Colonic mucosa (tissue), 4 donors: ENCODE measurements at regions not wholly inside any gene's neighbourhood (a gene's known extent, or its start where the extent isn't known, plus 50 kb on each side); places are given as distances from the start of the nearest gene placed in this dataset.
A peak's percentile ranks its signal among the peaks of the same experiment; 100 is the strongest.

Experiments
- DNase-seq: peaks from one replicate; pipeline ENCODE4 v3.0.0-alpha.2; 2020
- H3K27ac ChIP-seq: fragments of 200-600 bp; one replicate; pipeline ENCODE4 v1.8.0; 2021
- H3K27me3 ChIP-seq: fragments of 200-600 bp; one replicate; pipeline ENCODE4 v1.8.0; 2021
- H3K36me3 ChIP-seq: fragments of 200-600 bp; one replicate; pipeline ENCODE4 v1.8.0; 2021
- H3K4me1 ChIP-seq: fragments of 200-600 bp; one replicate; pipeline ENCODE4 v1.8.0; 2021; ENCODE audit warnings: mild to moderate bottlenecking
- H3K4me3 ChIP-seq: fragments of 200-600 bp; one replicate; pipeline ENCODE4 v1.8.0; 2021
- H3K9ac ChIP-seq, 2 donors: one replicate each; pipeline ENCODE4 v1.7.0; 2013; ENCODE audit warnings: control low read depth in 2 of 2, low read depth in 2 of 2, low read length in 2 of 2
- H3K9me3 ChIP-seq: fragments of 200-600 bp; one replicate; pipeline ENCODE4 v1.8.0; 2021
- intact Hi-C: fragments of 100-400 bp; cut with DNase I; formaldehyde crosslinking; loops from one replicate; pipeline ENCODE4 v1.14.1; 2022
- TF ChIP-seq, protein P1 (sequence below): fragments of 200-600 bp; IDR thresholded peaks from one replicate; pipeline ENCODE4 v1.8.0; 2022; ENCODE audit warnings: antibody characterized with exemption, mild to moderate bottlenecking
- donor health status: healthy.
- donor health status: DM: no; HTN: no; CAD: no.
- donor health status: DM: no; HTN: no; CAD: no.

DNA sequence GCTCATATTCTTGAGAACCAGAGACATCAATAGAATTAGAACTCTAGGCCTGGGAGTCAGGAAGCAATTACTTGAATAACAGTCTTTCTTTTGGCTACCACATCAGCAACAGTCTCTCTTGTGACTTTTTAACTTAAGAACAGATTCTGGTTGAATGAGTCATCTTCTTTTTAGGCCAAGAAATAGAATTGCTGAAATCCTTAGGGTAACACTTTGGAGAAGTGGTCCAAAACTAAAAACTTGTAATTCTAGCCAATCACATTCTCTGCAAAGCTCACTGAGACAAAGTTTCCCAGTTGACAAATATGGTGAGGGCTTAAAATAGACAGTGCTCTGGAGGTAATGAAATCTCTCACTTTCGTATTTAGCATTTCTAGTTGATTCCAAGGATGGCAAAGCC, 238.0 kb downstream of the SHOX2 start:
- Histone ChIP-seq H3K36me3 (no peaks in the 10 kb centered on the region), H3K27me3 (no peaks in the 10 kb centered on the region), H3K9me3 (no peaks in the 10 kb centered on the region), H3K4me1 (no peaks in the 10 kb centered on the region), H3K27ac (no peak overlapping the region), H3K4me3 (no peak overlapping the region), H3K9ac (no peak overlapping the region)
- DNase-seq, result no peak
- TF ChIP-seq, protein P1, sequence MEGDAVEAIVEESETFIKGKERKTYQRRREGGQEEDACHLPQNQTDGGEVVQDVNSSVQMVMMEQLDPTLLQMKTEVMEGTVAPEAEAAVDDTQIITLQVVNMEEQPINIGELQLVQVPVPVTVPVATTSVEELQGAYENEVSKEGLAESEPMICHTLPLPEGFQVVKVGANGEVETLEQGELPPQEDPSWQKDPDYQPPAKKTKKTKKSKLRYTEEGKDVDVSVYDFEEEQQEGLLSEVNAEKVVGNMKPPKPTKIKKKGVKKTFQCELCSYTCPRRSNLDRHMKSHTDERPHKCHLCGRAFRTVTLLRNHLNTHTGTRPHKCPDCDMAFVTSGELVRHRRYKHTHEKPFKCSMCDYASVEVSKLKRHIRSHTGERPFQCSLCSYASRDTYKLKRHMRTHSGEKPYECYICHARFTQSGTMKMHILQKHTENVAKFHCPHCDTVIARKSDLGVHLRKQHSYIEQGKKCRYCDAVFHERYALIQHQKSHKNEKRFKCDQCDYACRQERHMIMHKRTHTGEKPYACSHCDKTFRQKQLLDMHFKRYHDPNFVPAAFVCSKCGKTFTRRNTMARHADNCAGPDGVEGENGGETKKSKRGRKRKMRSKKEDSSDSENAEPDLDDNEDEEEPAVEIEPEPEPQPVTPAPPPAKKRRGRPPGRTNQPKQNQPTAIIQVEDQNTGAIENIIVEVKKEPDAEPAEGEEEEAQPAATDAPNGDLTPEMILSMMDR, result no peak
- intact Hi-C loops, result loop anchor here (5.0 to 10.0 kb wide), 2 partner anchors 447 to 564 kb away; no protein-coding TSS in a partner anchor

DNA sequence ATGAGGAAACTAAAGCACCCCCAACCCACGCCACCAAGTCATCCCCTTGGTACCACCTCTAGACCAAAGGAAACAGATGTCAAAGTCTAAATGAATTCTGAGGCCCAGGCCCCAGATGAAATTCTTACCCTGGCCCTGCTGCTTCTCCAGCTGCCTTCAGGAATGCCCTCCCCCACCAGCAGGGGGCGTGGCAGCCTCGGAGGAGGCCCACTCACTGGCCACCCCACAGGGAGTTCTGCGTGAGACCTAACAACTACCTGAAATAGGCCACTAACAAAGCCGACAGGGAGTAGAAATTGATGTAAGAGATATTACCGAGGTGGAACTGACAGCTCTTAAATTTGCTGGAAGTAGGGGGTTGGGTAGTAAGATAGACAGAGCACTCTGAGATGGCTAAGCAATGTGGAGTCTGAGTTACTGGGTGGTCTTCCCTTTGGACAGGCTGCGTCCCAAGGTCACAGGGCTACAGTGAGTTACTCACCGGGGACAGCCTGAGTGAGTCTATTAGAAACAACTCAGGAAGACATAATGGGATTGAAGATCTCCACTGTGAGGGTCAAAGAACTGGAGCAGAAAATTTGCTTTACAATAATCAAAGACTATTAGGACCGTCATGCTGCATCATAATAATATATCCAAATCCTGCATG, 240.7 kb downstream of the SHOX2 start:
- Histone ChIP-seq H3K27me3 (no peaks in the 10 kb centered on the region), H3K4me1 (no peaks in the 10 kb centered on the region), H3K36me3 (no peaks in the 10 kb centered on the region), H3K9ac (no peak overlapping the region), H3K9me3 (no peaks in the 10 kb centered on the region), H3K4me3 (no peak overlapping the region), H3K27ac (no peak overlapping the region)
- TF ChIP-seq, protein P1, result peak; percentile 63
- intact Hi-C loops, result loop anchor here (5.0 to 10.0 kb wide), 2 partner anchors 449 to 567 kb away; no protein-coding TSS in a partner anchor
- DNase-seq, result peak; percentile 44

DNA sequence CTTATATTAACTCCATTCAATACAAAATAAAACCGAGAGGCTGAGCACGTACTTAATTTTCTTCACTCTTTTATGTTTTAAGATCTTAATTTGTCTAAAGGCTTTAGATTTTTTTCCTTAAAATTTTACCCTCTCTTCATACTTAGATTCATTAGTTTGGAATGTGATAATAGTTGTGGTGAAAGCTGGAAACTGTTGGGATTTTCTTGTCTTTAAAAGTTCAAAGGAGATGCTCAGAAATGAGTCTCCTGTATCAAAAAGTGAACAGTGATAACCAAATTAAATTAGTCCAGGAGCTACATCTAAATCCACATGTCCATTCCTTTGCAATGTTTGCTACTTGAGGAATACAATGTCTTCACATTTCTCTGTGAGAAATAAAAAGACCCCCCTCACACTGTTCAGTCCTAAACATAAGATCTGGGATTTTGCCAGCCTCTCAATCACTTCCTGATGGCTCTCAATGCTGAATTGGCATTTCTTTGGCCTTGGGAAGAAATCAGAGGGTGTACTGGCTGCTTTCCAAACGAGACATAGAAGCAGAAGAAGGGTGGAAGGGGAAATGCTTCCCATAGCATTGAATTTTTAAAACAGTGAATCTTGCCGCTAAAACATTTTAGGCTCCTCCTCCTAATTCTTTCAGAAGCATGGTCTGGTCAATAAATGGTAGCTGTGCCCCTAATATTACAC, 245.0 kb downstream of the SHOX2 start:
- Histone ChIP-seq H3K36me3 (no peaks in the 10 kb centered on the region), H3K9ac (no peak overlapping the region), H3K9me3 (no peaks in the 10 kb centered on the region), H3K4me3 (no peak overlapping the region), H3K27me3 (no peaks in the 10 kb centered on the region), H3K4me1 (no peaks in the 10 kb centered on the region), H3K27ac (no peak overlapping the region)
- TF ChIP-seq, protein P1, result no peak
- intact Hi-C loops, result loop anchor here (10.0 kb wide), 1 partner anchor 454 kb away; no protein-coding TSS in a partner anchor
- no peak for DNase-seq

DNA sequence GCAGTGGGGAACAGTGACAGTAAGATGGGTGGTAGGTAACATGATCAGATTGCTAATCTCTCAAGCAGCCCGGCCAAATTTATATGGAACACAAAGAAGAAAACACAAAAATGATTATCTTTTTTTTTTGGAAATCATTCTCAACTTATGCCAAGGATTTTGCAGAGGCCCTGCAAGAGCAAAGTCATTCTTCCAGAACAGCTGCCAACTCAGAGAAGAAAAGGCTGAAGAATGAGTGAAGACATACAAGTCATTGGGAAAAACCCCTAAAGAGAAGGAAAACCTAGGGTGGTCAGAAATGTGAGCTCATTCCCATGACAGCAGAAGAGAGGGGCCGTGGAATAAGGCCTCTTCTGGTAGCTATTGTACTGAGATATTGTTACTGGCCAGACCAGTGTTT, 246.7 kb downstream of the SHOX2 start:
- DNase-seq, result no peak
- Histone ChIP-seq H3K27me3 (no peaks in the 10 kb centered on the region), H3K4me1 (no peaks in the 10 kb centered on the region), H3K9me3 (no peaks in the 10 kb centered on the region), H3K9ac (no peak overlapping the region), H3K4me3 (no peak overlapping the region), H3K27ac (no peak overlapping the region), H3K36me3 (no peaks in the 10 kb centered on the region)
- intact Hi-C loops, result no loop called here
- TF ChIP-seq, protein P1, result no peak

DNA sequence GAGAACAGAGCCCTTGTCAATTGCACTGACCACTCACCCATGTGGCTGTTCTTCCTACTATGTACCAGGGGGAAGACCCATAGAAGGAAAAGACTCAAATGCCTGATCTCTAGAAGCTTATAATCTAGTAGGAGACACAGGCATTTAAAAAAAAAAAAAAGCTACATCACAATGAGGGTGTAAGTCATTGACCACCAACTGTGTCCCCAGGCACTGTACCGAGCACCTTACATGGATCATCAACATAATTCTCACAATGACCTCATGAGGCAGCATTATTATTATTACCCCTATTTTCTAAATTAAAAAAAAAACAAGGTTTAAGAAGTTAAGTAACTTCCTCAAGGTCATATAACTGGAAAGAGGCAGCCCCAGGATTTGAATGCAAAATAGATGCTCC, 247.4 kb downstream of the SHOX2 start:
- Histone ChIP-seq H3K4me1 (no peaks in the 10 kb centered on the region), H3K27ac (no peak overlapping the region), H3K36me3 (no peaks in the 10 kb centered on the region), H3K9me3 (no peaks in the 10 kb centered on the region), H3K27me3 (no peaks in the 10 kb centered on the region), H3K9ac (no peak overlapping the region), H3K4me3 (no peak overlapping the region)
- TF ChIP-seq, protein P1, result no peak
- intact Hi-C loops, result no loop called here
- no peak for DNase-seq
